Brain microvascular endothelial cell (primary cell): ENCODE measurements at regions not wholly inside any gene's neighbourhood (a gene's known extent, or its start where the extent isn't known, plus 50 kb on each side); places are given as distances from the start of the nearest gene placed in this dataset.

Experiments used
- DNase-seq: peaks from one replicate; pipeline ENCODE4 v3.0.0-alpha.2; 2020
- H3K27ac ChIP-seq: fragments of 250-450 bp; sonication (Bioruptor Pico); 2 replicates; pipeline ENCODE4 v1.5.1; 2020; ENCODE audit warnings: mild to moderate bottlenecking, moderate library complexity
- H3K27me3 ChIP-seq: fragments of 250-450 bp; sonication (Bioruptor Pico); replicated peaks from 2 replicates; pipeline ENCODE4 v1.5.1; 2020; ENCODE audit warnings: mild to moderate bottlenecking
- H3K36me3 ChIP-seq: fragments of 250-450 bp; sonication (Bioruptor Pico); replicated peaks from 2 replicates; pipeline ENCODE4 v1.5.1; 2020; ENCODE audit warnings: mild to moderate bottlenecking
- H3K4me3 ChIP-seq: 2 replicates; pipeline ENCODE4 v1.5.1; 2011; ENCODE audit warnings: low read depth, mild to moderate bottlenecking, control low read depth, low read length, moderate library complexity
- CTCF ChIP-seq: IDR thresholded peaks from 2 replicates; pipeline ENCODE4 v1.5.1; 2011; ENCODE audit warnings: low read depth, mild to moderate bottlenecking, moderate library complexity, low read length, control low read depth, inconsistent platforms; ENCODE audit errors: missing control alignments
- in situ Hi-C: cut with HindIII; loops from 2 replicates; pipeline ENCODE4 v1.10.0; 2017; ENCODE audit warnings: low sequenced_read_pairs, low pct_ligation_motif_present

- Histone ChIP-seq H3K27ac (no peak overlapping the region), H3K4me3 (no peak overlapping the region), H3K27me3 (no peaks in the 10 kb centered on the region), H3K36me3 (no peaks in the 10 kb centered on the region)
- no peak for TF ChIP-seq CTCF
- no peak for DNase-seq
- in situ Hi-C loops: no loop called here
Observed at GRCh38 chr6:17204533-17204932, 76.6 kb upstream of the RBM24 start.

GRCh38 chr6:17206566-17207072, 74.5 kb upstream of the RBM24 start:
- no peaks in the 10 kb centered on the region for H3K36me3 ChIP-seq
- in situ Hi-C loops: no loop called here
- no peak for TF ChIP-seq CTCF
- no peak for DNase-seq
- no peak overlapping the region for H3K4me3 ChIP-seq
- no peaks in the 10 kb centered on the region for H3K27me3 ChIP-seq
- no peak overlapping the region for H3K27ac ChIP-seq

GRCh38 chr6:17207281-17207680, 73.9 kb upstream of the RBM24 start:
- H3K4me3 ChIP-seq: no peak overlapping the region
- in situ Hi-C loops: no loop called here
- no peak overlapping the region for H3K27ac ChIP-seq
- DNase-seq: no peak
- no peaks in the 10 kb centered on the region for H3K27me3 ChIP-seq
- H3K36me3 ChIP-seq: no peaks in the 10 kb centered on the region
- TF ChIP-seq CTCF: no peak

- TF ChIP-seq CTCF: no peak
- no peaks in the 10 kb centered on the region for H3K36me3 ChIP-seq
- no peak overlapping the region for H3K4me3 ChIP-seq
- H3K27ac ChIP-seq: no peak overlapping the region
- DNase-seq: no peak
- in situ Hi-C loops: no loop called here
- no peaks in the 10 kb centered on the region for H3K27me3 ChIP-seq
Observed at GRCh38 chr6:17210683-17211082, 70.5 kb upstream of the RBM24 start.

- in situ Hi-C loops: no loop called here
- no peaks in the 10 kb centered on the region for H3K36me3 ChIP-seq
Observed at GRCh38 chr6:17211101-17211500, 70.1 kb upstream of the RBM24 start.

More at GRCh38 chr6:17211101-17211500, 70.1 kb upstream of the RBM24 start:
- Histone ChIP-seq H3K27me3 (no peaks in the 10 kb centered on the region), H3K4me3 (no peak overlapping the region), H3K27ac (no peak overlapping the region)
- no peak for DNase-seq
- no peak for TF ChIP-seq CTCF
